GM19240 (cell line): ENCODE measurements at regions not wholly inside any gene's neighbourhood (a gene's known extent, or its start where the extent isn't known, plus 50 kb on each side); places are given as distances from the start of the nearest gene placed in this dataset.

Experiments used
- DNase-seq: peaks from one replicate; pipeline ENCODE4 v3.0.0; 2011; ENCODE audit warnings: low spot score; ENCODE audit not compliant: insufficient read length

DNA sequence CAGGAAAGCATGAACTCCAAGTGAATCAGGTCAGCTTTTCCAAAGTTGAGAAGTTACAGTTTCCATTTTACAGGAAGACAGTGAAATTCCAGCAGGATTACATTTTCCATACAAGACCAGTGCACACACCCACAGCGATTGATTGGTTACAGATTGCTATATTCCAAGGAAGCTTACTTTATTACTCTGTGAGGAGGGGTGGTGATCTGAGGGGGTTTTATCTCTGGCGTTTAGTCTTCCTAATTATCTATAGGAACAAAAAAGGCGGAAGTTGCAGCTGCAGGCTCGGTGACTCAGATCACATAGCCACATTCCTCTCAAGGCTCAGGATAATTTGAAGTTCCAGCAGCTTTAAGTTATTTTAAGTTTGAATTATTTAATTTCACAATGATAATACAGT, 450.4 kb upstream of the NMUR2 start:
- DNase-seq = no peak

DNA sequence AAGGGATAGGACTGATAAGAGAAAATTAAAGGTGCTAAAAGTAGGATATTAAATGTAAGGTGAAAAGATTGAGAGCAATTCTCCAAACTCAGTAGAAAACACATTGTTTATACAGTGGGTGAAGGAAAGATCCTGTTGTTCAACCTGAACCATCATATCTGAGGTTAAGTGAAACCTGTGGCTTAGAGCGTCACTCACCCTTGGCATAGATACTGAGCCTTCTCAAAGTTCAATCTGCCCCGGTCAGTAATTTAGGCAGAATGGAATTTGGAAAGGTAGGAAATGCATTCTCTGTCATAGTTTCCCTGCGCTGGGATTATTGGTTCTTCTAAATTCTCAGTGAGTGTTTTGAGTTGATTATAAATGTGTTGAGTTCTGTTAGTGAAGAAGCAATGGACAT, 456.2 kb upstream of the NMUR2 start:
- no peak for DNase-seq

DNA sequence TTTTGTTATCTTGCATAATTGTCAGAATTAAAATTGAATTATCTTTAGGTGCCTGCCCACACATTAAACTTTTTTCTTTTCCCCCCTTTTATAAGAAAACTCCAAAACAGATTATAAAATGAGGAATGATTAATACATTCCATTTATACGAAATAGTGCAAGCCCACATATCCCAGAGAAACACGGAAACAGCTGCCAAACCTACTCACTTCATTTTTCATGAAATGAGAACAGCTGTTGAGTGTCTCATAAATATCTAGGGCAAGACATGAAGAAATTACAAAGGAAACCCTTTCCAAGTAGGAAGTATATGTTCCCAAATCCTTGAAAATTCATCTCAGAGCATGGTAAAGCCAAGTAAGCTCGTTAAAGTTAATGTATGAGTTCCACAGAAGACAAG, 459.4 kb upstream of the NMUR2 start:
- no peak for DNase-seq

DNA sequence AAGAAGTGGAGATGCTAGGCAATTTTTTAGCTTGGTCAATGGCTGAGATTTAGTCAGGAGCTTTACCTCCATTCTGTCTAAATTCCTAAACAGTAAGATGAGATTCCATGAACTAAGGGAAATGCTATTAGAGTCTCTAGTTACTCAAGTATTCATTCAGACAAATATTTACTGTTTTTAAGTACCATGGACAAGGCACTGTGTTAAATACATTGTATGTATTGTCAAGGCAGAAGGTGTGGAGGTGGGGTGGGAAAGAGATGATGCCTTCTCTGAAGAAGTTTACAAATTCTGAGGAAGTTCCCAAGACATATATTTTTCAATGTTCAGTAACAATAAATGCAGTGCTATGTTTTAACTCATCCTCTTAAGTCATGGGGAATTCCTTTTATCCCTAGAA, 459.9 kb upstream of the NMUR2 start:
- DNase-seq = no peak

DNA sequence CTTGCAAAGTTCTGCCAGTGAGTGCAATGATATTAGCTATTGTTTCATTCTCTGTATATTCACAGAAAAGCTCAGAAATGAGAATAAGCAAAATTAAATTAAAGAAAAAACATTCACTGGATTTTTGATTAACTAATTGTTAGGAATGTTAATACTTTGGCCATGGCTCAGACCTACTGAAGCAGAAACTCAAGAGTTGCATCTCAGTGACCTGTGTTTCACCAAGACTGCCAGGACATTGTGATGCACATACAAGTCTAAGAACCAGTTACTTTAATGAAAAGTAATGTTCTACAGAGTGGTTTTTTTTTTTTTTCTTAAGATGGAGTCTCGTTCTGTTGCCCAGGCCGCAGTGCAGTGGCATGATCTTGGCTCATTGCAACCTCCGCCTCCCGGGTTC, 464.9 kb upstream of the NMUR2 start:
- DNase-seq = no peak

DNA sequence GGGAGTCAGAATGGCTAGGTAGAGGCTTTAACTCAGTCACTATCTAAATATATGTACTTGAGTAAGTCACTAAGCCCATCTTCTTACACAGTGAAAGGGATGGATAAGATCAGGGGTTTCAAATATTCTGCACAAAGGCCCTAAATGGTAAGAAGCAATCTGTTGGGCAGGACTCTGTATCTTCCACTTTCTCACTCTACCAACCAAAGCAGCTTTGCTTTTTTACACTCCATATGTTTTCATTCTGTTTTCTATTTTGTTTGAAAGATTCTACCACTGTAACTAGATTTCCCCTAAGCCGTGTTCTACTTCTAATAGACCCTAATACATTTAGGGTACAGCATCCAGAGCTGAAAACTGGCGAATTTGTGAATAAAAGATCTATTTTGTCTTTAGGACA, 477.5 kb upstream of the NMUR2 start:
- no peak for DNase-seq

DNA sequence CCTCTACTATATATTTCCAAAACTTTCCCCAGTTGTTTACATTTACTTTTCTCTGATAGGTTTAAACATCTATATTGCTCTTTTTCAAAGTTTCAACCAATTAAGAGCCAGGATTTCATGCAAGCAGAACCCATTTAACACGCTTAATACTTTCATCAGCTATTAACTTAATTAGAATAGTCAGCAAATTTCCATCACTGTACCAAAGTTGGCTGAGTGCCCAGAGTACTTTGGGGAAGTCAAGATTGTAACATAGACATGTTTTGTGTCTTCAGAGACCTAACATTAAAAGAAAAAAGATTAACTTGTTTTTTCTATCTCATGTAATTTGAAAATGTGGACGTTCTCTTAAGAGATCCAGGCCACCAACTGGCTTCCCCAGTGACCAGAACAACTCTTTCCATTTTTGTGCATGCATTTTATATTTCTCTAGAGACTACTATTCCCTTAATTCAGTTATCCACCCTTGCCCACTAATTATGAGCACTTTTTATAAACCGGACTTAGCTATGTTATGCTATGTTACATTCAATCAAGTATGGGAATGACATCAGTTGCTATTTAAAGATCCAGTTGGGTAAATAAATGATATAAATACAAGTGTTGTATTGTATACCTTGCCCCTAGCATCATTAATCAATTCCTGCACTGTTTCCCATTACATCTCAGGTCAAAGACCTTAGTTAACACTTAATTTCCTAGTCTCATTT, 478.1 kb upstream of the NMUR2 start:
- DNase-seq = no peak

DNA sequence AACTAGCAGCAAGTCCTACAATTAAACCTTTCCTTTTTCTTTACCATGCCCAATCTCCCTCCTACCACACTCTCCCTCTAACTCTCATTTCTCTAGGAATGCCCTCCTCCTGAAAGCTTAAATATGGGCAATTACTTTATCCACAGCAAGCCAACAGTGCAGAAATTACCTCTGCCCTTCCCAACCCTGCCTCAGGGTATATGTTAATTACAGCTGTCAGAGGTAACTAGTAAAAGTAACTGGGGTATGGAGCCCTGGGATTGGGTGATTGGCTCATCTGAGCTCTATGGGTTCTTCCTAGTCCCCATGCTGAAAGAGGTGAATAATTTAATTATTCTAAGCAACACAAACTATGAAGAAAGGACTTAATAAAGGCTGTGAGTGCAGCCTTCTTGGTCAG, 478.9 kb upstream of the NMUR2 start:
- DNase-seq = no peak

DNA sequence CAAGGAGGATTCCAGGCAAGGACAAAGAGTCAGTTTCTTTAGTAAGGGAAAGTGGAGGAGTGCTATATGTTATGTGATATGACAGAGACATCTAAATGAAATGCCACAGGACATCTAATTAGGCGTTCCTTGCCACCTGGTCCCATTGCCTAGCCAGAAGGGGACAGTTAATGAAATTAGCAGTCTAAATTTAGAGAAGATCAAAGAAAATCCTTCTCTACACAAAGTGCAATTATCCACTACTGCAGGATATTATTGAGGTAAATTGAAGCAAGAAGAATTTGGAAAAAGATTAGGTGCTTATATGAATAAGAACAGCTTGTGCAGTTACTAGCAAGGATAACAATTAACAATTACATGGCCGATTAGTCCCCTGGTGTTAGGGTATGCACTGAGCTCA, 495.3 kb upstream of the NMUR2 start:
- DNase-seq = no peak

DNA sequence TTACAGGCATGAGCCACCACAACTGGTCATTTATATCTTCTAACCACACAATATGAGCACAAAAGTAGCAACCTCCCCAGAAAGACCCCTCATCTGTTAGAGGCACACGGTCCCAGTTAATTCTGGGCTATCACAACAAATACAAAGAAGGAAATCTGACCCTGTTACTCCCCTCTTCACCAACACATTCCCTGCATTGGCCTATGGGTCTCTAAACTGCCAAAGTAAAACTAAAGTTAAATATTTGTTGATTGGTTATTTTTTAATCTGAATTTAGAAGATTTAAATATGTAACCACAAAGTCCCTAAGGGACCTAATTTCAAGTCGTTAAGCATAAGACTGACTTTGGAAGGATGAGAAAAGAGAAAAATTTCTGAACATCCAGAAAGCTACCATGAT, 496.7 kb upstream of the NMUR2 start:
- DNase-seq = no peak

DNA sequence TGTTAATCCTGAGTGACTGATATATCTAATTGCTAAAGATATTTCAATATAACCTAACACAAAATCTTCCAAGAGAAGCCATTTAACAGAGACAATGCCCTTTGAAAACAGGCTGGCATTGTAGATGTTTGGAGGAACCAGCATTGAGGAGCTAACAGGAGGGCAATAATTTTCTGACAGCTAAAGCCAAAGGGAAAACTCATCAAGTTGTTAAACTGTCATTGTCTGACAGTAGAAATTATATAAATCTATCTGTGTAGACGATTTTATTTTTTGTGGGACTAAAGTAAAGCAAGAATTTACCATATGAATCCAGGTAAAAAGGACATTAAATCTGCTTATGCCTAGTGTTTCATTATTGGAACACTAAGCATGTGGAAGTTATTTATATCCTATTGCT, 500.2 kb upstream of the NMUR2 start:
- no peak for DNase-seq

DNA sequence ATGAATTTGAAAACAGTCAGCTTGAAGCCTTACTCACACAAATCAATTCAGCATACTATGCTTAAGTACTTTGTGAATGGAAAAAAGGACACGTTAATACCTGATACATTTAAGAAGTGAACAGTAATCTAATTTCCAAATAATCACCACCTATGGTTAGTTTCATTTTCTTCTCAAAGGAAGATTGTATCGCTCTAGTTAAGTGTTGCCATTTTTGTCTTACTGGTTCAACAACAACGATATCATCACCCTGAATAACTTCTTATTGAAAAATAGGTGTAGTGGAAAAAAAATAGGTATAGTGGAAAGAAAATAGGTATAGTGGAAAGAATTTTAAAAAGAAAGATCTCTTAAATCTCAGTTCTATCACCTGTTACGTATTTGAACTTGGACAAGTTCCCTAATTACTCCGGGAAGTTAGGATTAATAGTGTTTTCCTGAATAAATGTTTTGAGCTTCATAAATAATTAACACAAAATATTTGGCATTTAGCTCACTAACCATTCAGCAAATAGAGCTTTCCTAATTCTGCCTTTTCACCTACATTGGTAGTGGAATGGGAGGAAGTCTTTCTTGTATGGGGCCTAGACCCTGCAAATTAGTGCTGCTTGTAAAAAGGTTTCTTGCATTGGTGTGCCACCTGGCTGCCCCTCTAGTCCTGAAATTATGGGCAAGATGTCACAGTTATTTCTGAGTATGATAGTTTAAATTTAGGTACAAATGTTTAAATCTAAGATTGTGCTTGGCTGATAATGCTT, 502.6 kb upstream of the NMUR2 start:
- DNase-seq = no peak

DNA sequence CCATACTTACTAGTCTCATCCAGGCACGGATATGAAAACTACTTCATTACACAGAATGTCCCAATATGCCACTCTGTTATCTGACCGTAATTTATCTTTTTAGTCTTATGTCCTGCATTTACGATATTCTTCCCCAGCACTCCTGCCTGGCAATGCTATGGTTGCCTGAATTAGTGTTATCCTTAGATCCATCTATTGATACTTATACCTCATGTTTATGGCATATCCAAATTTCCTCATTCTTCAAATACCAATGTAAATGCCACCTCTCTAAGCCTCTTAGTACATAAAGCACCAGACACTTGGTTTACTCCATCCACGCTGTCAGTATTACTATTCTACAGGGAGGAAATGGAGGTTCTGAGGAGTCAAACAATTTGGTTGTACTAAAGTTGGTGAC, 507.8 kb upstream of the NMUR2 start:
- no peak for DNase-seq

DNA sequence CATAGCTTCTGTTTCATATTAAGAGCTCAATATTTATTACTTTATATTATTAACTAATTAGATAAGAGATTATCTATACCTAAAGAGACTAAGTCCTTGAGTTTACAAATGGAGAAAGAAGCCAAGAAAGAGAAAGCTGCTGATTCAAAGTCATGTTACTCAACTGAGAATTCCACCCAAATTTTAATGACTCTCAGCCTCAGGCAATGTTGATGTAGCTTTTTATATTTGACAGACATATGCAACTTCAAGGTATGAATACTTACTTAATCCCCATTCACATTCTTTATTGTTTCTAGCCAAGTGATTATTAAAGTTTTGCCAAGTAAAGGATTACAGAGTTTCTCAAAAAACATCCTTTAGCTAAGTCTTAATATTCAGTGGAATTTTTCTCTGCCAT, 527.5 kb upstream of the NMUR2 start:
- DNase-seq = no peak

DNA sequence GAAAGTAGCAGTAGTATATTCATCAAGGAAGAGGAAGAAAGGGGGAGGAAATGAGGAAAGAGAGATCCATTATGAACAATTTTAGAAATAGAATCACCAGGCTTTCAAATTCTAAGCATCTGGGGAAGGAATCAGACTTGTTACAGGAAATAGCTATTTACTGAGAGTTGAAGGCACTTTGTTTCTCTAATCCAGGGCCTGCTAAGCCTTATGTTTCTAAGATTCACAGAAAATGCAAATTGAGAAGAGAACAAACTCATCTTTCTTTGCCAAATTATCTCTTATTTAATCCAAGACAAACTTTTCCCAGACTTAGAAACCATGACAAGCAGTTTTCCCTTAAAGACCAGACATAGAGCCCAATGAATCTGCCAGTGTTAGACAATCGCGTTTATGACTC, 528.0 kb upstream of the NMUR2 start:
- no peak for DNase-seq

DNA sequence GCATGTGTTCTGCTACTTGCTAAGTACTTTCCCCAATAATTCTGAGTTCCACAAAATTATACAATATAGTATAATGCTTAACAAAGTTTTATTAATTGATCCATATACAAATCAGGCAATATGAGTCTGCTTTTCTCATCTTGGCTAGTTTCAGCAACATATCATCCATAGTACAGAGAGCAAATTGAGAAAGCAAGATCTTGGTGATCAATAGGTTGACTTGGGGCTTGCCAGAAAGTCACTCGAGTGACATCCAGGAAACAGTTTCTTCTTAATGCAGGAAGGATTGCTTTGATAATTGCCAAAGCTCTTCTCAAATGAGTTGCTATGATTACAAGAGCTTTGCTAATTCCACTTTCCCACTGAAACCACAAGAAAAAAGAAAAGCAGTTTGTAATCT, 533.6 kb upstream of the NMUR2 start:
- no peak for DNase-seq

DNA sequence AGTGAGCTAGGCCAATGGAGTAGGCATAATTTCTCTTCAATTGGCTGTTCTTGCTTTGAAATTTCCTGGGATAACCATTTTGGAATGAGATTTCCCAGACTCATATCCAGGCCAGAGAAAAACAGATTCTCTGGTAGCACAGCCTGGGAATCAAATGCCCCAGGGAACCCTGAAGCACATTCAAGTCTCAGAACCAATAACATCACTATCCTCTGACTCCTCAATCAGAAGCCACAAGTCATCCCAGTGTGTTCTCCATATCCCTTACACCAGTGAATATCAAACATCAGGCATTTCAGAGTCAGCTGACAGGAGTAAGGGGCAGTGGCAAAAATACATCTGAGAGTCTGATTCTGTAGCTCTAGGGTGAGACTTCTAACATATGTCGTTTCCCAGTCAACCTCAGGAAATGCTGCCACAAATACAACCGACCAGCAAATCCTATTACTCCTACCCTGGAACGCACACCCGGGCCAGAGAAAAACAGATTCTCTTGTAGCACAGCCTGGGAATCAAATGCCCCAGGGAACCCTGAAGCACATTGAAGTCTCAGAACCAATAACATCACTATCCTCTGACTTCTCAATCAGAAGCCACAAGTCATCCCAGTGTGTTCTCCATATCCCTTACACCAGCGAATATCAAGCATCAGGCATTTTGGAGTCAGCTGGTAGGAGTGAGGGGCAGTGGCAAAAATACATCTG, 537.7 kb upstream of the NMUR2 start:
- DNase-seq = no peak

DNA sequence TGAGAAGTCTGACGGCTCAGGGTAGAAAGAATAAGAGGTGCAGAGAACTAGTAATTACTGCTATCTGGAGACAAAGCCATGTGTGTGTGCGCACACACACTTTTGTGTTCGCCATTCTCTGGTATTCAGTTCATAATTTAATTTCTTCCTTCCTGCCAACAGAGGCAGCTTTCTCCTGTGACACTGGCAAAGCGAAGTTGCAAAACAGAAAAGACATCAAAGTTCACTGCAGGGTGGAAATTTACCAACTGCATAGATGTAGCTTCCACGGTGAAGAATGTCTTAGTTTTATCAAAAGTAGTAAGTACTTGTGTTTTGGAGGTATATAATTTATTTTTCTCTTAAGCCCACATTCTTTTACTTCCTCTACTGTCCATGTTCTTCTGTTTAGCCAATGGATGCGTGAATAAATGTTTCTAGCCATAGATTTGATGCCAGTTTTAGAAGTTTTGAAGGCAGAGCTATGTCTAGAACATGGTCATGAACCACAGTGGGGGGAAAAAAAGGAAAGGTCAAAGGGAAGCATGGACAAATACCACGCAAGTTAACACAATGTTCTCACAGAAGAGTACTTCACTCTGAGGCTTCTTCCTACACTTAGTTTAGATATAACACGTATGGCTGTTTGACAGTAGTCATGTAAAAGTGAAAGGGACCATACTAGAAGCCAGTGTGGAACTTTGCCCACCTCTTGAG, 536.5 kb upstream of the GRIA1 start:
- DNase-seq = no peak

DNA sequence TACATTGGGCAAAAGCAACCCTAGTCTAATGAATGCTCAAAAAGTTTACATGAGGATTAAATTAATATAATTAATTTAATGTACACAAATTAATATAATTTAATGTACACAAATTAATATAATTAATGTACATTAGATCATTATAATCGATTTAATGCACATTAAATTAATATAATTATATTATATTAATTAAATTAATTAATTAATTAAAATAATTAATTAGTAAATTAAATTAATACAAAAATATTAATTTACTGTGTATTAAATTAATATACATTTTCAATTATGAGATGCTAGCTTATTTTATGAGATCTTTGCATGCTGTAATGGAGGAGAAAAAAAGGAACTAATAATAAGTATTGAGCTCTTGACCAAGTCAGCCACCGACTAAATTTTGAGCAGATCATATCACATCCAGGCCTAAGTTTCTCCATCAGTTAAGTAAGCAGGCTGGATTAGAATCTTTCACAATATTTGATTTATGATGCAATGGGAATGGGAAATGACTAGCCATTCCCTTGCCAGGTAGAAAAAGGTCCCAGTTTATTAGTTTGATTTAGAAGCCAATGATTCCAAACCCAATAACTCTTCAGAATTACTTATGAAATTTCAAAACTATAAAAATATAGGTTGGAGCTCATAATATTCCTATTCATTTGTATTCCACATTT, 533.4 kb upstream of the GRIA1 start:
- DNase-seq = no peak

DNA sequence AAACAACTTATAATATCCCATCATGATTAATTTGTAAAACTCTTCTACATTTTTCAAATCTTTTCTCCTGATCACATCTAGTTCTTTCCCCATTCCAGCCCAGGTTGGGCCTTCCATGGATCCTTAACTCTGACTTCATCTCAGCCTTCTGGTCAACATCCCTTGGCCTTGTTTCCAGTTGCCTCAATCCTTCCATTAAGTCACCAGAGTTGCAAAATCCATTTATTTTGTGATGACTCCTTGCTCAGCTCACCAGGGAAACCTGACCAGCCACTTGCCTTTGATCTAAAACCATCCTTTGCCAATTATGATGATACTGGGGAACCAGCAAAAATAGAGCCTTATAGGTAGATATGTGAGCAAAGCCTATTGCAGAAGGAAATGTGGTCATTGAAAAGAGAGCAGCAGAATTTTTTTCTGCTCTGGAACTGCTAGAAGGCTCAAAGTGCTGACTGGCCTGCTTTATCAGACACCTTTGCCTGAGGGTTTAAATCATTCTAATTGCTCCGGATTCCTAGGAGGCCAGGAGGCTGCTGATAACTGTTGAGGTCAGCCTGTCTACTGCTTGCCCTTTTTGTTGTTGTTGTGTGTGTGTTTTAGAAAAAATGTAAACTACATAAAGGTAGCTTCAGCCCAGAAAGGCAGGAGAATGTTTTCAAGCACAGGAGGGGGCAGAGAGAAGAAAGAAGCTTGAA, 512.2 kb upstream of the GRIA1 start:
- no peak for DNase-seq

DNA sequence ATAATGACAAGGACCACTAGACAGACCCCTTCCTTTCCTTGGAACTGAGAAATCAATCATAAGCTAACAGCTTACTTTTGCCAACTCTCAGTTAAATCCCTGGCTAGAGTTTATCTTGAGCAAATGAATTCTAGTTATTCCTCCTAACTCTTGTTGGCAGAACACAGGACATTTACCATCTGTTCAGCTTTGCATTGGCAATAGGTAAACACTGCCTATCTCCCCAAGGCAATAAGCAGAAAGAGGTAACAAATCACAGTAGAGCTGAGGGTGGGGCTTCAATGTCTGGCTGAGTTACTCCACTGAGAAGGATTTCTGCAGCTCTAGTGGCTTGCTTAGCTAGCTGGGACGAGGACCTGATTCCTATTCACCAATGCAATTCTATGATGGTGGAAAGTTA, 503.3 kb upstream of the GRIA1 start:
- no peak for DNase-seq
